ENCODE measurements at regions not wholly inside any gene's neighbourhood (a gene's known extent, or its start where the extent isn't known, plus 50 kb on each side); places are given as distances from the start of the nearest gene placed in this dataset.

DNA sequence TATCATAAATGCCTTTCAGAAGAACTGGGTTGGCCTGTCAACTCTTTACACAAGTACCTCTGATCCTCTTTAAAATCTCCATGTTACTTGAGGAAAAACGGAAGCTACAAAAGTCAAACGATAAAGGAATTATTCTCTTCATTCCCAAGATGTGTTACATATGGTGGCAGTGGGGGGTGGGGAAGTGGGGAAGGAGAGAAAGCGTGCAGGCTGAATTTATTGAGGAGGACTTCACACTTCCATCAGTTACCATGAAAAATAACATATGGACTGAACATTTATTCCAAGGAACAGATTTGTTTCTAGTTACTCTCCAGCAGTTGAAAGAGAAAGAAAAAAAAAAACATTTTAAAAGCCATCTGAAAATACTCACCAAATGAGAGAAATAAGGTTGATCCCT, 474.4 kb upstream of the DCN start:
- Histone ChIP-seq H3K9me3 (no peaks in the 10 kb centered on the region), H3K4me1 (no peaks in the 10 kb centered on the region), H3K27me3 (no peaks in the 10 kb centered on the region), H3K27ac (no peak overlapping the region), H3K36me3 (no peaks in the 10 kb centered on the region), H3K4me3 (no peak overlapping the region), H3K9ac (ENCODE audit: low read depth in 2 of 2, low read length in 2 of 2) (no peak overlapping the region)
- intact Hi-C loops (cut with DNase I), result no loop called here
- TF ChIP-seq, protein P1, sequence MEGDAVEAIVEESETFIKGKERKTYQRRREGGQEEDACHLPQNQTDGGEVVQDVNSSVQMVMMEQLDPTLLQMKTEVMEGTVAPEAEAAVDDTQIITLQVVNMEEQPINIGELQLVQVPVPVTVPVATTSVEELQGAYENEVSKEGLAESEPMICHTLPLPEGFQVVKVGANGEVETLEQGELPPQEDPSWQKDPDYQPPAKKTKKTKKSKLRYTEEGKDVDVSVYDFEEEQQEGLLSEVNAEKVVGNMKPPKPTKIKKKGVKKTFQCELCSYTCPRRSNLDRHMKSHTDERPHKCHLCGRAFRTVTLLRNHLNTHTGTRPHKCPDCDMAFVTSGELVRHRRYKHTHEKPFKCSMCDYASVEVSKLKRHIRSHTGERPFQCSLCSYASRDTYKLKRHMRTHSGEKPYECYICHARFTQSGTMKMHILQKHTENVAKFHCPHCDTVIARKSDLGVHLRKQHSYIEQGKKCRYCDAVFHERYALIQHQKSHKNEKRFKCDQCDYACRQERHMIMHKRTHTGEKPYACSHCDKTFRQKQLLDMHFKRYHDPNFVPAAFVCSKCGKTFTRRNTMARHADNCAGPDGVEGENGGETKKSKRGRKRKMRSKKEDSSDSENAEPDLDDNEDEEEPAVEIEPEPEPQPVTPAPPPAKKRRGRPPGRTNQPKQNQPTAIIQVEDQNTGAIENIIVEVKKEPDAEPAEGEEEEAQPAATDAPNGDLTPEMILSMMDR (IDR thresholded peaks at IDR 0.05), result no peak
- DNase-seq, result no peak

DNA sequence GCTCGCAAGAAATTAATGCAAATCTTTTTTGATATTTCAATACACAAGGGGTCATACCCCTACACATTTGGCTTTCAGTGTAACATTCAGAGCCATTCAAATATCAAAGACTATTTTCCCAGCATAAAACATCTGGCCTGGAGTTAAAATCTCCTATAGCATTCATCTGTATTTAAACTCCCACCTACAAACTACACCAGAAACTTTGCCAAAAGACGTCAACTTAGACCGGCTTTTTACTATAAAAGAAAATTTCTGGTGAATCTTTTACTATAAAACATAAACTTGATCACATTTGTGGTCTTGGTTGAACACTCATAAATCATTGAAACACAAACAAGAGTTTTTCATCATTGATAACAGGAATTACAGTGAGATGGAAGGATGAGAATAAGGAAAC, 473.3 kb upstream of the DCN start:
- TF ChIP-seq, protein P1 (IDR thresholded peaks at IDR 0.05), result no peak
- no peak overlapping the region for H3K27ac ChIP-seq
- no peaks in the 10 kb centered on the region for H3K27me3 ChIP-seq
- intact Hi-C loops (cut with DNase I), result no loop called here
- H3K4me3 ChIP-seq, result no peak overlapping the region
- DNase-seq, result no peak
- no peaks in the 10 kb centered on the region for H3K36me3 ChIP-seq
- no peaks in the 10 kb centered on the region for H3K4me1 ChIP-seq
- no peaks in the 10 kb centered on the region for H3K9me3 ChIP-seq
- no peak overlapping the region for H3K9ac ChIP-seq (ENCODE audit: low read depth in 2 of 2, low read length in 2 of 2)

DNA sequence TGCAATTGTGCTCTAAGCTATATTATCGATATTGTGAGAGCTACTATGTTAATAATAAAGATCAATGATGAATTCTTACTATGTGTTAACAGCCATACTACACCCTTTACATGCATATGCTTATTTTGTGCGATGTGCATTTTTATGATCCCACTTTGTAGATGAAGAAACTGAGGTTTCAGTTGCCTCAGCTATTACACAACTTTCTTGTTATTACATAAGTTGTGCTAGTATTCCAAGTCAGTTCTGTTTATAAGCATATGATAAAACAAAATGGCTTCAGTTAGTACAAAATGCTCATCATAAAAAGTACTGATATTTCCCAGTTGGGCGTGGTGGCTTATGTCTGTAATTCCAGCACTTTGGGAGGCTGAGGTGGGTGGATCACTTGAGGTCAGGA, 471.5 kb upstream of the DCN start:
- DNase-seq, result no peak
- Histone ChIP-seq H3K9me3 (no peaks in the 10 kb centered on the region), H3K4me1 (no peaks in the 10 kb centered on the region), H3K36me3 (no peaks in the 10 kb centered on the region), H3K9ac (ENCODE audit: low read depth in 2 of 2, low read length in 2 of 2) (no peak overlapping the region), H3K27ac (no peak overlapping the region), H3K4me3 (no peak overlapping the region), H3K27me3 (no peaks in the 10 kb centered on the region)
- intact Hi-C loops (cut with DNase I), result no loop called here
- TF ChIP-seq, protein P1 (IDR thresholded peaks at IDR 0.05), result no peak

DNA sequence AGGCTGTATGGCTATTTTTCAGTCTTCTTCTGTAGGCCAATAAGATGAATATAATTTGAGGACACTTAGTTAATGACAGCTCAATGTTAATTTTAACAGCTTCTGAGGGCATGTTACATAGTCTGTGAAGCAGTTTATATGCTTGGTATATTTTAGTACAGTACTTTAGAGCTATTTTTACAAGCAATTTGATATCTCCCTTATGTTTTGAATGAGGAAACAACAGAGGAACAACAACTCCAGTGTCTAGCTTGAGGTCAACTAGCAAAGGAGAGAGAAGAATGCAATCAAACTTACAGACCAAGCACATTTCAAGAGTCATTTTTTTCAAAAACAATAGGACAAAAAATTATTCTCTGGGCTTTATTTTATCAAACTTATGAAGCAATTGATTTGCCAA, 469.1 kb upstream of the DCN start:
- Histone ChIP-seq H3K27me3 (no peaks in the 10 kb centered on the region), H3K4me1 (no peaks in the 10 kb centered on the region), H3K4me3 (no peak overlapping the region), H3K9ac (ENCODE audit: low read depth in 2 of 2, low read length in 2 of 2) (no peak overlapping the region), H3K36me3 (no peaks in the 10 kb centered on the region), H3K9me3 (no peaks in the 10 kb centered on the region), H3K27ac (no peak overlapping the region)
- no peak for DNase-seq
- TF ChIP-seq, protein P1 (IDR thresholded peaks at IDR 0.05), result no peak
- intact Hi-C loops (cut with DNase I), result no loop called here

DNA sequence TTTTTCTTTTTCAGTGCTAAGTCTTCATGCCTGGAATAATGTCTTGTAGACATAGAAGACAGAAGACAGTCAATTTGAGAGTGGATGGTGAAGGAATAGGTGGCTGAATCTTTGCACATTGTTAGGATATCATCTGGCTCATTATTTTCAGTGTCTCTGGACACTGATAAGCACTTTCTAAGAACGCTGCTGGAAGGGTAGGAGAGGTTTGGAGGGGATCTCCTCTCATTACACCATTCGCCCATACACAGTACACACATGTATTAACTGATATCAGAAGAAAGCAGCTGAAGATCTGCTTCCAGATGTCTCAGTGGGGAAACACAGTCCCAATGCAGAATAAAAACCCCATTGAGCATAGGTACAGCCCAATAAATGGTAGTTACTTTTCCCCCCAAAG, 461.1 kb upstream of the DCN start:
- DNase-seq, result no peak

More for the DNA sequence above, 461.1 kb upstream of the DCN start:
- intact Hi-C loops (cut with DNase I), result no loop called here
- Histone ChIP-seq H3K27me3 (no peaks in the 10 kb centered on the region), H3K9me3 (no peaks in the 10 kb centered on the region), H3K36me3 (no peaks in the 10 kb centered on the region), H3K4me3 (no peak overlapping the region), H3K27ac (no peak overlapping the region), H3K9ac (ENCODE audit: low read depth in 2 of 2, low read length in 2 of 2) (no peak overlapping the region), H3K4me1 (no peaks in the 10 kb centered on the region)
- TF ChIP-seq, protein P1 (IDR thresholded peaks at IDR 0.05), result no peak

All from colonic mucosa (tissue), 4 donors.